Gastroesophageal sphincter (tissue), 4 donors: ENCODE measurements at regions not wholly inside any gene's neighbourhood (a gene's known extent, or its start where the extent isn't known, plus 50 kb on each side); places are given as distances from the start of the nearest gene placed in this dataset.

Experiments
- ATAC-seq: fragments of 150-250 bp; one replicate; pipeline ENCODE4 v1.9.1; 2016; ENCODE audit warnings: mild to moderate bottlenecking, moderate library complexity
- H3K27ac ChIP-seq, 4 donors: fragments of 200-600 bp; sonication (generic) in 3 of 4; 1 replicate in 3 of 4; 2 replicates in 1 of 4; pipeline ENCODE4 v1.5.1; 2016 to 2019
- H3K27me3 ChIP-seq: fragments of 200-600 bp; sonication (generic); one replicate; pipeline ENCODE4 v1.5.1; 2019
- H3K36me3 ChIP-seq, 2 donors: fragments of 200-600 bp; sonication (generic); one replicate each; pipeline ENCODE4 v1.5.1; 2019; ENCODE audit warnings: control low read depth in 1 of 2
- H3K4me1 ChIP-seq, 3 donors: fragments of 200-600 bp; sonication (generic); 1 replicate in 2 of 3; 2 replicates in 1 of 3; pipeline ENCODE4 v1.5.1; 2016 to 2019; ENCODE audit warnings: control low read depth in 2 of 3
- H3K4me3 ChIP-seq, 2 donors: fragments of 200-600 bp; sonication (generic); one replicate each; pipeline ENCODE4 v1.5.1; 2019; ENCODE audit warnings: mild to moderate bottlenecking in 1 of 2, moderate library complexity in 1 of 2
- H3K9me3 ChIP-seq, 3 donors: fragments of 200-600 bp; sonication (generic); one replicate each; pipeline ENCODE4 v1.5.1; 2017 to 2019; ENCODE audit warnings: control low read depth in 2 of 3
- CTCF ChIP-seq, 4 experiments: fragments of 200-600 bp in 2 of 4; fragments of 450-650 bp in 2 of 4; sonication (generic) in 1 of 4; IDR thresholded peaks; one replicate each; pipeline ENCODE4 v1.5.1; 2017 to 2019; ENCODE audit warnings: antibody characterized with exemption in 4 of 4, mild to moderate bottlenecking in 2 of 4, moderate library complexity in 2 of 4
- EP300 ChIP-seq: sonication (generic); formaldehyde crosslinking; IDR thresholded peaks from one replicate; pipeline ENCODE4 v1.6.1; 2017; ENCODE audit warnings: antibody characterized with exemption, mild to moderate bottlenecking
- POLR2A ChIP-seq, 2 donors: fragments of 450-650 bp; IDR thresholded peaks; one replicate each; pipeline ENCODE4 v1.6.1; 2017; ENCODE audit warnings: antibody characterized with exemption in 2 of 2, mild to moderate bottlenecking in 2 of 2, moderate library complexity in 1 of 2
- POLR2AphosphoS5 ChIP-seq: sonication (generic); formaldehyde crosslinking; IDR thresholded peaks from one replicate; pipeline ENCODE4 v1.6.1; 2017; ENCODE audit warnings: antibody characterized with exemption
- WGBS, 2 donors: methylation state at CpG; one replicate each; pipeline ENCODE4 v1.1.5; 2018; ENCODE audit warnings: low coverage in 1 of 2; 5-methylcytosine and 5-hydroxymethylcytosine counted together

- WGBS, 2 donors = 58 to 90% methylated on average over 2 to 3 of the region's 4 CpGs
- H3K27ac ChIP-seq = no peak overlapping the region
- no peak for ATAC-seq
- H3K27me3 ChIP-seq = peaks cover 26% of the 10 kb centered on the region
- no peaks in the 10 kb centered on the region for H3K9me3 ChIP-seq
- no peak overlapping the region for H3K4me3 ChIP-seq
- no peak for TF ChIP-seq CTCF (IDR thresholded peaks at IDR 0.05)
- no peak for TF ChIP-seq POLR2A (IDR thresholded peaks at IDR 0.05)
- no peak for TF ChIP-seq POLR2AphosphoS5
- no peak for TF ChIP-seq EP300
- H3K4me1 ChIP-seq = no peaks in the 10 kb centered on the region
- H3K36me3 ChIP-seq = no peaks in the 10 kb centered on the region
These were observed 186.7 kb downstream of the INSIG2 start for GRCh38 chr2:118274841-118275510.

GRCh38 chr2:118272391-118272790 lies 184.1 kb downstream of the INSIG2 start:
- no peak for TF ChIP-seq EP300
- no peak for TF ChIP-seq POLR2A (IDR thresholded peaks at IDR 0.05)
- TF ChIP-seq POLR2AphosphoS5 = no peak
- no peak for TF ChIP-seq CTCF (IDR thresholded peaks at IDR 0.05)

GRCh38 chr2:118269408-118270051 lies 181.3 kb downstream of the INSIG2 start:
- H3K9me3 ChIP-seq = no peaks in the 10 kb centered on the region
- H3K27me3 ChIP-seq = peaks cover 4% of the 10 kb centered on the region
- 70 to 77% methylated on average over 8 to 9 of the region's 9 CpGs for WGBS, 2 donors
- no peak overlapping the region for H3K27ac ChIP-seq
- no peaks in the 10 kb centered on the region for H3K36me3 ChIP-seq
- TF ChIP-seq POLR2AphosphoS5 (no peak), CTCF (IDR thresholded peaks at IDR 0.05) (no peak), EP300 (no peak), POLR2A (IDR thresholded peaks at IDR 0.05) (no peak)
- ATAC-seq = no peak
- H3K4me1 ChIP-seq = no peaks in the 10 kb centered on the region
- H3K4me3 ChIP-seq = no peak overlapping the region

More at GRCh38 chr2:118272391-118272790, 184.1 kb downstream of the INSIG2 start:
- no peaks in the 10 kb centered on the region for H3K9me3 ChIP-seq
- H3K27ac ChIP-seq = no peak overlapping the region
- no peak for ATAC-seq
- no peaks in the 10 kb centered on the region for H3K4me1 ChIP-seq
- no peak overlapping the region for H3K4me3 ChIP-seq
- WGBS, 2 donors = 67 to 78% methylated on average over 1 to 5 of the region's 5 CpGs
- no peaks in the 10 kb centered on the region for H3K36me3 ChIP-seq
- peaks cover 12% of the 10 kb centered on the region for H3K27me3 ChIP-seq

GRCh38 chr2:118268268-118268667 lies 180.0 kb downstream of the INSIG2 start:
- H3K4me3 ChIP-seq = no peak overlapping the region
- WGBS, 2 donors = 53 to 59% methylated on average over 3 to 5 of the region's 5 CpGs

More at GRCh38 chr2:118268268-118268667, 180.0 kb downstream of the INSIG2 start:
- no peaks in the 10 kb centered on the region for H3K9me3 ChIP-seq
- no peak for TF ChIP-seq CTCF (IDR thresholded peaks at IDR 0.05)
- no peak overlapping the region for H3K27ac ChIP-seq
- no peaks in the 10 kb centered on the region for H3K36me3 ChIP-seq
- H3K27me3 ChIP-seq = peaks cover 4% of the 10 kb centered on the region
- no peaks in the 10 kb centered on the region for H3K4me1 ChIP-seq
- ATAC-seq = no peak
